ENCODE measurements at regions not wholly inside any gene's neighbourhood (a gene's known extent, or its start where the extent isn't known, plus 50 kb on each side); places are given as distances from the start of the nearest gene placed in this dataset.

GRCh38 chr6:88477413-88477812 is 311.3 kb upstream of the CNR1 start:
- H3K36me3 ChIP-seq (ENCODE audit: control insufficient read depth, insufficient read depth, low read length): no peaks in the 10 kb centered on the region
- H3K4me3 ChIP-seq (ENCODE audit: low read depth, low read length): no peak overlapping the region
- H3K27me3 ChIP-seq (ENCODE audit: control insufficient read depth, insufficient read depth, low read length): no peaks in the 10 kb centered on the region
- TF ChIP-seq CTCF (IDR thresholded peaks at IDR 0.05; ENCODE audit: insufficient read depth, low read length, poor library complexity, severe bottlenecking): no peak
- DNase-seq (ENCODE audit: low read depth): no peak

DNA sequence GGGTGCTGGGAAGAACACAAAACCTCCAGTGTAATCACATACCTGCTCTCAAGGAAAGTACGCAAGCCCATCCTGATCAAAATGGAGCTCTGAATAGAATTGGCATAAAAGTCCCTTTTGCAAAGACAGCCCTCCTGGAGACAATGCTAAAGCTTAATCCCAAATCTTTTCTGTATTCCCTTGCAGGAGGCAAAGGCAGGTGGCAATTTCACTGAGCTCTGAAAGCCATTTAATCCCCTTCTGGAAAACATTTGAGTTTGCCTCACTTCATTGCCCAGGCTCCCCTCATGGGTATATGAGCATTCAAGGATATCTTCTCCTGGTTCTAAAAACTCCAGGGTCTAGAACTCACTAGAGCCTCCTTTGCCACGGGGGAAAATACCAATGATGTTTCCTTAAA is 310.2 kb upstream of the CNR1 start:
- no peak for TF ChIP-seq CTCF (IDR thresholded peaks at IDR 0.05; ENCODE audit: insufficient read depth, low read length, poor library complexity, severe bottlenecking)
- no peak for DNase-seq (ENCODE audit: low read depth)
- H3K27me3 ChIP-seq (ENCODE audit: control insufficient read depth, insufficient read depth, low read length): no peaks in the 10 kb centered on the region
- no peaks in the 10 kb centered on the region for H3K36me3 ChIP-seq (ENCODE audit: control insufficient read depth, insufficient read depth, low read length)
- H3K4me3 ChIP-seq (ENCODE audit: low read depth, low read length): no peak overlapping the region

DNA sequence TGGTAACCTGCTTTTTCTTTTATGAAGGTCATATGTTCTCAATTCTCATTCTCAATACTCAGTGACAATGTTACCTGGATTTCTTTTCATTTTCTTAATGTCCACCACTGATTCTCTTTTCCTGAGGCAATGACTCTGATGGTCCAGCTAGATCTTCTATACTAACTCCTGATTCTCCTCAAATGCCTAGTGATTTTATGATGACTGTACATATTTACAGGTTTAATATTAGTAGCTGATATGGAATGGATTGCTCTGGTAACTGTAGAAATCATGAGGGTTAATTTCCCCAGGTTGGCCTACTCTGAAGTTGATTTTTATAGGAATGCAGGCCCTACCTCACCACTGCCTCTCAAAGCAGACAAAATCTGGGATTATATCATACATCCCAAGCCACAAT is 308.6 kb upstream of the CNR1 start:
- H3K36me3 ChIP-seq (ENCODE audit: control insufficient read depth, insufficient read depth, low read length): no peaks in the 10 kb centered on the region
- no peak for DNase-seq (ENCODE audit: low read depth)
- TF ChIP-seq CTCF (IDR thresholded peaks at IDR 0.05; ENCODE audit: insufficient read depth, low read length, poor library complexity, severe bottlenecking): no peak
- no peak overlapping the region for H3K4me3 ChIP-seq (ENCODE audit: low read depth, low read length)
- H3K27me3 ChIP-seq (ENCODE audit: control insufficient read depth, insufficient read depth, low read length): no peaks in the 10 kb centered on the region

- DNase-seq (ENCODE audit: low read depth): no peak
- TF ChIP-seq CTCF (IDR thresholded peaks at IDR 0.05; ENCODE audit: insufficient read depth, low read length, poor library complexity, severe bottlenecking): no peak
- no peak overlapping the region for H3K4me3 ChIP-seq (ENCODE audit: low read depth, low read length)
- H3K27me3 ChIP-seq (ENCODE audit: control insufficient read depth, insufficient read depth, low read length): no peaks in the 10 kb centered on the region
- no peaks in the 10 kb centered on the region for H3K36me3 ChIP-seq (ENCODE audit: control insufficient read depth, insufficient read depth, low read length)
These were observed 307.4 kb upstream of the CNR1 start for GRCh38 chr6:88473589-88473988.

DNA sequence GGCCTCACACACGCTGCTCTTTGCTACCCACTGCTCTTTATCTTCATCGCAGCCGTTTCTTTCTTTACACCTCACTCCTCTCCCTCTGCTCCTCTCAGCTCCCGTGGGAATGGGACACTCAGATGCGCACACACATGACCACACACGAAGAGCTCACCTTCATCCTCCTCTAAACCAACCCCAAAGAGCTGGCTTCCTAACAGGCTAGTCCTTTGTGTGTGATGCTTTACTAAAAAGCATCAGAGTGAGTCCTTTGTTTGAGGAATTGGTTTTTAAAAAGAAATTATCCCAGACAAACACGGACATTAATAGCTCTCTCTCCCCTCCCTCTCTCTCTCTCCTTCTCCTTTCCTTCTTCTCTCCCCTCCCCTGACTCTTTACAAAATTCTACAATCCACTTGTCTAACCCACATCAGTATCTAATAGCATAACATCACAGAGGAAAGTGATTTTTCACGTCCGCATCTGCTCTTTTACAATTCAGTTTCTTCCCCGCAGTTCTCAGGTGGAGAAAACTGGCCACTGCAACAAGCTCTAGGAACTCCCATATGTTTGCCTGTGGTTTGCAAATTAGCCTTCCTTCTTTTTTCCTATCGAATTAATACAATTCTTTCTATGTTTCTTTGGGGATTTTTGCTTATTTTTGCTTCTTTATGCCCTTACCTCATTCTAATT is 306.8 kb upstream of the CNR1 start:
- DNase-seq (ENCODE audit: low read depth): no peak
- Histone ChIP-seq H3K27me3 (ENCODE audit: control insufficient read depth, insufficient read depth, low read length) (no peaks in the 10 kb centered on the region), H3K4me3 (ENCODE audit: low read depth, low read length) (no peak overlapping the region), H3K36me3 (ENCODE audit: control insufficient read depth, insufficient read depth, low read length) (no peaks in the 10 kb centered on the region)
- no peak for TF ChIP-seq CTCF (IDR thresholded peaks at IDR 0.05; ENCODE audit: insufficient read depth, low read length, poor library complexity, severe bottlenecking)

DNA sequence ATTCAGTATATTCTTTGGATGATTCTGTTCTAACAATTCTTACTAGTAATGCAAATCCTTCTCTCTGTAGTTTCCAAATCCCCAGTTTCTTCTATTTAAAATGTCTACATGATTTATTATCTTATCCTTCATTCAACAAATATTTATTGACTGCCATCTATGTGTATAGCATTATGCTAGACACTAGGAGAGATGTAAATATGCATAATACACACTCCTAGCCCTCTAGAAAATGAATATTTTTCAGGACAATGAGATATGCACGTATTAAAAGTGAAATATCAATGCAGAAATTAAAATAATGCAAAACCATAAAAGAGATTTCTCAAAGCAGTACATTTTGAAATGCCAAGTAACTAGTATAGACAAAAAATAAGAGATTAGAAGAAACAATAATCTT is 293.5 kb upstream of the CNR1 start:
- Histone ChIP-seq H3K36me3 (ENCODE audit: control insufficient read depth, insufficient read depth, low read length) (no peaks in the 10 kb centered on the region), H3K27me3 (ENCODE audit: control insufficient read depth, insufficient read depth, low read length) (no peaks in the 10 kb centered on the region), H3K4me3 (ENCODE audit: low read depth, low read length) (no peak overlapping the region)
- no peak for DNase-seq (ENCODE audit: low read depth)
- TF ChIP-seq CTCF (IDR thresholded peaks at IDR 0.05; ENCODE audit: insufficient read depth, low read length, poor library complexity, severe bottlenecking): no peak

Data from kidney epithelial cell (primary cell).